ENCODE measurements at regions not wholly inside any gene's neighbourhood (a gene's known extent, or its start where the extent isn't known, plus 50 kb on each side); places are given as distances from the start of the nearest gene placed in this dataset.

GRCh38 chr4:151472711-151473110 lies 63.7 kb downstream of the FHIP1A start:
- no peak for TF ChIP-seq POLR2A (IDR thresholded peaks at IDR 0.05)
- TF ChIP-seq CTCF (IDR thresholded peaks at IDR 0.05), result no peak

Data from body of pancreas (tissue), 4 donors.